ENCODE measurements at regions not wholly inside any gene's neighbourhood (a gene's known extent, or its start where the extent isn't known, plus 50 kb on each side); places are given as distances from the start of the nearest gene placed in this dataset.

DNA sequence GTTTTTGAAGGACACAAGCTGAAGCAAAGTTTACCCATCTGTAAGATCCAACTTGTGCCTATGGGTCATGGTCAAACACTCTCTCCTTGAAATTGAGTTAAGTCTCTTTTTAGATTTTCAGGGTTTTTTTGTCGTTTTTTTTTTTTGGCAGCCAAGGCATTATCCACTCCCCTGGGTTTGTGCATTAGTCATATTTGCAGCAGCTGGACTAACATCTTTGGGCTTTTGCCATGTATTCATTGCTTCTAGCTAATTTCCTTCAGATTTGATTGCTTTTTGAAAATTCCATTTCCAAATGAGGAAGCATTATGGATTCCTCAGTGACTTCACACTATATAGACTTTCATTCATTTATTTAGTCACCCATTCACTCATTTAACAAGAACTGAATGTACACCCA lies 80.3 kb upstream of the SRRM4 start:
- H3K4me1 Mint-ChIP-seq: no peaks in the 10 kb centered on the region

DNA sequence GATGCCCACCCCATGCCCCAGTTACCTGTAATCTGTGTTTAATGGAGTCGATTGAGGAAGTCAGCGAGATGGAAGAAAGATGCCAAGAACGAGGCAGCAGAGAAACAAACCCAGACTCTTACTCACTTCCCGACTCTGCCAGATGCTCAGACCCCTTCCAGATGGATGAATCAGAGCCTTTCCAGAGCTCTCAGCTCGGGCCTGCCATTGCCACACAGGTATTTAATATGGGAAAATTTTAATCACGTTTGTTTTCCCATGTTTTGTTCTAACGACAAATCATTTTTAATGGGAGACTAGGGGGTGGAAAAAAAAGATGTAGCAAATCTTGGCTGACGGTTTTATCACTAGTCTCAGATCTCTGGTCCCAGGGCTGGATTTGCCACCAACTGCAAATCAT lies 72.5 kb upstream of the SRRM4 start:
- Mint-ChIP-seq H3K4me1 (no peaks in the 10 kb centered on the region), H3K27ac (no peak overlapping the region), H3K4me3 (no peak overlapping the region), H3K27me3 (ENCODE audit: low read depth, poor library complexity) (peaks cover 34% of the 10 kb centered on the region), H3K9me3 (peaks cover 9% of the 10 kb centered on the region), H3K36me3 (ENCODE audit: low read depth) (no peaks in the 10 kb centered on the region)
- no peak for DNase-seq
- TF ChIP-seq, protein P1, sequence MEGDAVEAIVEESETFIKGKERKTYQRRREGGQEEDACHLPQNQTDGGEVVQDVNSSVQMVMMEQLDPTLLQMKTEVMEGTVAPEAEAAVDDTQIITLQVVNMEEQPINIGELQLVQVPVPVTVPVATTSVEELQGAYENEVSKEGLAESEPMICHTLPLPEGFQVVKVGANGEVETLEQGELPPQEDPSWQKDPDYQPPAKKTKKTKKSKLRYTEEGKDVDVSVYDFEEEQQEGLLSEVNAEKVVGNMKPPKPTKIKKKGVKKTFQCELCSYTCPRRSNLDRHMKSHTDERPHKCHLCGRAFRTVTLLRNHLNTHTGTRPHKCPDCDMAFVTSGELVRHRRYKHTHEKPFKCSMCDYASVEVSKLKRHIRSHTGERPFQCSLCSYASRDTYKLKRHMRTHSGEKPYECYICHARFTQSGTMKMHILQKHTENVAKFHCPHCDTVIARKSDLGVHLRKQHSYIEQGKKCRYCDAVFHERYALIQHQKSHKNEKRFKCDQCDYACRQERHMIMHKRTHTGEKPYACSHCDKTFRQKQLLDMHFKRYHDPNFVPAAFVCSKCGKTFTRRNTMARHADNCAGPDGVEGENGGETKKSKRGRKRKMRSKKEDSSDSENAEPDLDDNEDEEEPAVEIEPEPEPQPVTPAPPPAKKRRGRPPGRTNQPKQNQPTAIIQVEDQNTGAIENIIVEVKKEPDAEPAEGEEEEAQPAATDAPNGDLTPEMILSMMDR (IDR thresholded peaks at IDR 0.05): no peak

More for the DNA sequence above, 80.3 kb upstream of the SRRM4 start:
- no peak for DNase-seq
- no peaks in the 10 kb centered on the region for H3K36me3 Mint-ChIP-seq (ENCODE audit: low read depth)
- H3K9me3 Mint-ChIP-seq: peaks cover 13% of the 10 kb centered on the region
- TF ChIP-seq, protein P1 (IDR thresholded peaks at IDR 0.05): no peak
- H3K27me3 Mint-ChIP-seq (ENCODE audit: low read depth, poor library complexity): peaks cover 21% of the 10 kb centered on the region
- no peak overlapping the region for H3K4me3 Mint-ChIP-seq
- H3K27ac Mint-ChIP-seq: no peak overlapping the region

DNA sequence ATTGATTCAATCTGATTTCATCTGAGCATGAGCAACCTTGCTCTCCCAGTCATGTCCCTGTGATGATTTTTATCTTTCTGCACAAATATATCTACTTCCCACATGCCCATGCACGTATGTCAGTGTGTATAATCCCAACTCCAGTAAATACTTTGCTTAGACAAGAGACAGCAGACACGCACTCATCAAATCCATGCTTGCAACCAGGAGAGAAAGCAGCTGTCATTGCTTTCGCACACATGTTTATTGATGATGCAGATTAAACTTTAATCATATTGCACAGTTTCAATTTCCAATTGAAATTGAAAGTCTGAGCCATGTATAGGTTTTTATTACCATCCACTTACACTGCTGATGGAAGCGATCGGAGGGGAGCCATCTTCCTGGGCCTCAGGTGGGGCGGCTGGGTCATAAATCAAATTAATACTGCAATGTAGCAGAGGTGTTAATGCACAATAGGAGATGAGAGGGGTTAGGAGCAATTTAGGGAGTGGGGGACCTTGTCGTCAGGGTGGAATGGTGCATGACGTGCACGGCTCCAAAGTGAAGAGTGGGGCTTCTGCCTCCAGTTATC lies 68.6 kb upstream of the SRRM4 start:
- Mint-ChIP-seq H3K27ac (no peak overlapping the region), H3K27me3 (ENCODE audit: low read depth, poor library complexity) (peaks cover 29% of the 10 kb centered on the region), H3K4me3 (no peak overlapping the region), H3K4me1 (no peaks in the 10 kb centered on the region), H3K36me3 (ENCODE audit: low read depth) (no peaks in the 10 kb centered on the region), H3K9me3 (no peaks in the 10 kb centered on the region)
- no peak for DNase-seq
- TF ChIP-seq, protein P1 (IDR thresholded peaks at IDR 0.05): no peak

GRCh38 chr12:118921761-118922160 lies 59.6 kb upstream of the SRRM4 start:
- DNase-seq: no peak
- no peaks in the 10 kb centered on the region for H3K9me3 Mint-ChIP-seq
- no peaks in the 10 kb centered on the region for H3K4me1 Mint-ChIP-seq
- H3K27ac Mint-ChIP-seq: no peak overlapping the region
- TF ChIP-seq, protein P1 (IDR thresholded peaks at IDR 0.05): no peak
- H3K36me3 Mint-ChIP-seq (ENCODE audit: low read depth): no peaks in the 10 kb centered on the region
- H3K4me3 Mint-ChIP-seq: no peak overlapping the region
- H3K27me3 Mint-ChIP-seq (ENCODE audit: low read depth, poor library complexity): peaks cover 27% of the 10 kb centered on the region

DNA sequence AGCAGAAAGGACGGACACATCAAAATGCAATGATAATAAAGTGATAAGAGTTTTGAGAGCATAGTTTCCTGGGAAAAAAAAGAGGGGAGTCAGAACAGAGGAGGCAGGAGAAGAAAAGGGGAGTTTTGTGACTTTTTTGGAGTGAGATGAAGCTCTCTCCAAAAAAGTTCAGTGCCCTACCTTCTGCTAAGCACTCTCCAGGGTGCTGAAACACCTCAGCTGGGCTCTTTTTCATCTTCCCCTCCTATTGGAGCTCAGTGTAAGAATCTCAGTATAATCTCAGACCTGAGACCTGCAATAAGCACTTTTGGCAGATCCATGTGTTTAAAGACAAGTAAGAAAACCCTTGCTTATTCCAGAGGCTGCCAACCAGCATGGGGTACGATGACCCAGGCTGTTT lies 58.9 kb upstream of the SRRM4 start:
- Mint-ChIP-seq H3K9me3 (no peaks in the 10 kb centered on the region), H3K36me3 (ENCODE audit: low read depth) (no peaks in the 10 kb centered on the region), H3K27ac (no peak overlapping the region), H3K4me1 (no peaks in the 10 kb centered on the region), H3K4me3 (no peak overlapping the region), H3K27me3 (ENCODE audit: low read depth, poor library complexity) (peaks cover 26% of the 10 kb centered on the region)
- TF ChIP-seq, protein P1 (IDR thresholded peaks at IDR 0.05): no peak
- DNase-seq: peak; percentile 63

- no peaks in the 10 kb centered on the region for H3K36me3 Mint-ChIP-seq (ENCODE audit: low read depth)
- H3K4me3 Mint-ChIP-seq: no peak overlapping the region
- peaks cover 31% of the 10 kb centered on the region for H3K27me3 Mint-ChIP-seq (ENCODE audit: low read depth, poor library complexity)
- H3K27ac Mint-ChIP-seq: no peak overlapping the region
- no peaks in the 10 kb centered on the region for H3K4me1 Mint-ChIP-seq
- TF ChIP-seq, protein P1 (IDR thresholded peaks at IDR 0.05): no peak
- no peaks in the 10 kb centered on the region for H3K9me3 Mint-ChIP-seq
- no peak for DNase-seq
Measured at GRCh38 chr12:118925407-118925806, 55.9 kb upstream of the SRRM4 start.
